HG02981 (cell line): ENCODE measurements at regions not wholly inside any gene's neighbourhood (a gene's known extent, or its start where the extent isn't known, plus 50 kb on each side); places are given as distances from the start of the nearest gene placed in this dataset.

Experiments used
- ATAC-seq: cut with Tn5 transposase; IDR thresholded peaks from one replicate; pipeline ENCODE4 v1.9.1; 2021; ENCODE audit warnings: mild to moderate bottlenecking, moderate library complexity; ENCODE audit not compliant: unreplicated experiment

DNA sequence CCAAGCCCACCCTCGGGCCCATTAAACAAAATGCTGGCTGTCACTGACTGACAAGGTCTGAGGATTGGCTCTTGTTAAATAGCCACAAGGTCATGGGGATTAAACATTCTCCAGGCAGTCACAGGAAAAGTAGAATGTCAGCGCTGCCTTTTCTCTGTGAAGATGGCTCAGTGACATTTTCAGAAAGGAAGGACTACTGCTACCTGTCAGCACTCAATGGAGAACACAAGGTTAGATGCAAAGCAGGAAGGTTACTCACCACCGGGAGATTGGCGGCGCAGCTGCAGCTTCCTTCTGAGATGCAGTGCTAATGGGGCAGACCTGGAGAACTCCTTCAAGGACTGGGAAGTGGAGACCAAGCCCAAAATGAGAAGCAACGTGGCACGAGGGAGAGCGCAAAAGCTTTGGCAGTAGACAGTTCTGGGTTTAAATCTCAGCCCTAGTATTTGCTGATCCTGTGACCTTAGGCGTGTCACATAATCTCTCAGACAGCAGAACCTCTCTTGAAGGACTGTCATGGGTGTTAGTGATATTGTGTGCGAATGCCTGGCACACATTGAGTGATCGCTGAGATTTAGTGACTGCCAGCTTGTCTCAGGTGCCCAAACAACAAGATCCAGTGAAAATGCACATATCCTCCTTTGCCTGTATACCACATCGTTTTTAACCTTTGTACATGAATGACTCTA lies 213.1 kb upstream of the BOD1L1 start:
- ATAC-seq: no peak

- no peak for ATAC-seq
Measured at GRCh38 chr4:13844740-13845139, 217.2 kb upstream of the BOD1L1 start.

DNA sequence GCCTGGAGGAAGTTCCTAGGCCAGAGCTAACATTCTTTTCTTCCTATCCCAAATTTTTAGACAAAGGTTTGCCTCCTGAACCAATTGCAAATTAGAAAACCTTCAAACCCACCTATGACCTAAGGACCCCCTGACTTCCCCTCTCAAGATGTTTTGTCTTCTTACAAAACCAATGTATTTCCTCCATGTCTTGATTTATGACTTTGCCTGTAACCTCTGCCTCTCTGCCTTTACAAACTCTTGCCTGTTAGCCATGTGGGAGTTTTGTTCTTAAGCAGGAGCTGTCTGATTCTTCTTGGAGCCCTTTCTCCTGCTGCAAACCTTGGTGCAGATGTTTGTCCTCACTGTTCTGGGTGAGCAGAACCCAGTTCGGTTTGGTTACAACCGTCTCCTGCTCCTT lies 222.3 kb upstream of the BOD1L1 start:
- ATAC-seq: no peak

- ATAC-seq: no peak
Measured at GRCh38 chr4:13851085-13851940, 223.8 kb upstream of the BOD1L1 start.

GRCh38 chr4:13852411-13852810 lies 224.9 kb upstream of the BOD1L1 start:
- no peak for ATAC-seq

DNA sequence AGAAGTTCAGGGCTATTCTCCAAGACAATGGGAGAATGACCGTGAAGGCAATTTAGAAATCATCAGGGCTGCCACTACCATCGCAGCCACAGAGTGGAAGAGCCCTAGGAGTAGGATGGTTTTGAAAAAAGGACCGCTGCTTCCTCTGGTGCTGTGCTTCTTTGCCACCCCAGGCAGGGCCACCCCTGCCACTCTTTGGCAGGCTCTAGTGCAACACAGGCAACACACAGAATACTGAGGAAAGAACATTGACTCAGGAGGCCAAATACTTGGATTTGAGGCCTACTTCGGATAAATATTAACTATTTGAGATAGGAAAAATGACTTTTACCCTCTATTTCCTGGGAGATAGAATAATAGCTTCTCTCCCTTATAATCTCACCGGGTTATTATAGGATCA lies 228.9 kb upstream of the BOD1L1 start:
- no peak for ATAC-seq

DNA sequence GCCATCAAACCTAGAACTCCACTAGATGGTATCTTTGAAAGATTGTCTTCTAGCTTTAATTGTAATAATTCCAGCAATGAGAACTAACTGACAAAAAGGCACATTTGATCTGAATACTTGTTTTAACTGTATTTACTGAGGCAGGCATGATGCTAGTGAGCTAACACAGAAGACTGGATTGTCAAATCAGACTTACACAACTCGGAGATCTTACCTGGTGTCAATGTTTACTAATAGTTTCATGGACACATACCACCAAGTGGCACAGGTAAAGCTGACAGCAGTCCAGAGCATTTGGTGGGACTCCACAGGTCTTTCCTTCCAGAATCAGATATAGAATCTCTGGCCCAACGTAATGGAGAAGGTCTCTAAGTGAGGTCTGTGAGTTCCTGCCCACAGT lies 229.9 kb upstream of the BOD1L1 start:
- no peak for ATAC-seq

- no peak for ATAC-seq
Measured at GRCh38 chr4:13857800-13858199, 230.3 kb upstream of the BOD1L1 start.

DNA sequence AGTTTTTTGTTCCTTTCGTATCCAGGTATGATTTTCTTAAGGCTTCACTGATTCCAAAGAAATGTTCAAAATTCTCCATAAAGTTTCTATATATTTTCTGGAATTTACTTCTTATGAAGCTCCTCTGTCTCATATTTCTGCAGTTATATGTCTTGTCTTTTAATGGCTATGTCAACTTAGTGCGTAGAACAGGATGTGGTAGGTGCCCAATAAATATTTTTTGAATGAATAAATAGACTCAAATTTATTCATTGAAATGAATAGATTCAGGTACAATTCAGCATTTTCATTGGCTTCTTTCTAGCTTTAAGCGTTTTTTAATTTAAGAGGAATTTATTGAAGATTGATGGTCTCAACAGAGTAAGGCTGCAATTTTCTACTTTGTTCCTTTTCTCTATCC lies 231.9 kb upstream of the BOD1L1 start:
- ATAC-seq: no peak

DNA sequence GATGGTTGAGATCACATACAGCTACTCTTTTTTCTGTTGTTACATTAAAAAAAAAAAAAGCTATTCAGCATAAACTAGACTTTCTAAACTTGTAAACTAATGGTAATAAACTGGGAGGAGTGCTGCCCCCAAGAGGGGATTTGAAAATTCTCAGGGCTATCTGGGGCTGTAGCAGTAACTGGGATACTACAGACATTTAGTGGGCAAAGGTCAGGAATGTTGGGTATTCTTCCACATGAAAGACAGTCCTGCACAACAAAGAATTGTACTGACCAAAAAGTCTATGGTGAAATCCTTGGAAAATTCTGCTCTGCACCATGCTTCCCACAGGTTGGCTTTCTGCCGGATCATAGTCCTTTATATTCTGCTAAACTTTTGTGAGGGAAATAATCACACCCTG lies 232.6 kb upstream of the BOD1L1 start:
- ATAC-seq: no peak

GRCh38 chr4:13865871-13866669 lies 238.5 kb upstream of the BOD1L1 start:
- ATAC-seq: no peak

GRCh38 chr4:13866881-13867280 lies 239.4 kb upstream of the BOD1L1 start:
- no peak for ATAC-seq

DNA sequence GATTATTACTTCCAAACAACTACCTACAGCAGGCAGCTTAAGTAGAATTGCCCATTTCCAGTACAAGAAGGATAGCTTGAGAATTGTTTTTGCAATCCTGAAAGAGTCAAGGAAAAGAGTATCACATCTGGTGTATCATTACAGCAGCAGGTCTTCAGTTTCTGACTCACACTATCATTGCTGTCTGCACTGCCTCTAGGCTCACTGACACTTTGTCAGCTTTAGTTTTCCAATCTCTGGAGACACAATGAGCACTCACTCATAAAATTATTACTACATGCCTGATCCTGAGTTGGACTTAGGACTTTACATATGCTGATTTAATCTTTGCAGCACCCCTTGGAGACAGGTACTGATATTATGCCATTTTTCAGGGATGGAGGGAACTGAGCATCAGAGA lies 244.6 kb upstream of the BOD1L1 start:
- no peak for ATAC-seq

- no peak for ATAC-seq
Measured at GRCh38 chr4:13872955-13873354, 245.4 kb upstream of the BOD1L1 start.

GRCh38 chr4:13875181-13875580 lies 247.7 kb upstream of the BOD1L1 start:
- no peak for ATAC-seq

DNA sequence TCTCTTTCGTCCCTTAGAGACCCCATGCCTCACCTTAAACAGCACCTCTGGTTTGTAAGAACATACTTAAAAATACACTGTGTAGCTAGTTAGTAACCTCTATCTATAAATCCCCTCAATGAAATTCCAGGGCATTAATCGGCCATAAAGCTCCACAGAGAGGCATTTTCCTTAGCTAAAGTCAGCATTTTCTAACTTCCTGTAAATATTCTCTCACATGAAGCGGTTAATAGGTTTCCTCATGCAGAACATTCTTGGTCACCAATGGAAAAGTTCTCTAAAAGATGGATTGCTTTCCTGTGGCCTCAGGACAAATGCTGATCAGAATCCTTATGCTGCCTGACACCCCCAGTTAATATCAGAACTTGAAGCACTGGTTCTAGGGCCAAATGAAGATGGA lies 248.6 kb upstream of the BOD1L1 start:
- no peak for ATAC-seq

DNA sequence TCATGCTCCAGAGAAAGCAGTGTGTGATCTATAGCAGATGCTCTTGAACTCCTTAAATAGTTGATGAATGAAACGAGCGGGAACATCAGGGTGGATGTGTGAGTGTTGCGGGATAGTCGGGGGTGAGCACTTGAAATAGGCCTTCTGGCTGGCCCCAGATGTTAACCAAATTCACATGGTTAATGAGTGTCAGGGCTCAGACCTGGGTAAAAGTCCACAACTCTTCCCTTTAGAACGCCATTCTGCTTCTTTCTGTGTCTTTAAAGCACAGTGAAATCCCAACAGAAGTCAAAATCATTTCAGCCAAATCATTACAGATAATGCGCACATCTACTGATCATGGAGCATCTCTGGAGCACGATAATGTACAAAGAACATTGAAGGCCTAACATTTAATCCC lies 249.4 kb upstream of the BOD1L1 start:
- ATAC-seq: no peak

DNA sequence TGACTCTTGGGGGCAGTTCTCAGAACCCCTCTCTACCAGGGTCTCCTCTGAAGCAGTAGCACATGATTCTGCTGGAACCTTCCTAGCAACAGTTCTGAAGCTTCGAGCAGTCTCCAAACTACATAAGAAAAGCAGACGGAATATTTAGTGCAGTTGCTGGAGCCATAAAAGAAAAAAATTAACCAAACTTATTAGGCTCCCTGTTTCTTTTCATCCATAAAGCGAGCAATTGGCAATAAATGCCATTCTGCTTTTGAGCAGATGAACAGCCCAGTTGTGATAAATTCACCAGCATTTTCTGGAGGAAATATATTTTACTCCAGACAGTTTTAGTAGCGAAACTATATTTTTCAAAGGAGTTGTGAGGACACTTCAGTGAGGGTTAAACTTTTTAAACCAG lies 250.1 kb upstream of the BOD1L1 start:
- ATAC-seq: no peak

DNA sequence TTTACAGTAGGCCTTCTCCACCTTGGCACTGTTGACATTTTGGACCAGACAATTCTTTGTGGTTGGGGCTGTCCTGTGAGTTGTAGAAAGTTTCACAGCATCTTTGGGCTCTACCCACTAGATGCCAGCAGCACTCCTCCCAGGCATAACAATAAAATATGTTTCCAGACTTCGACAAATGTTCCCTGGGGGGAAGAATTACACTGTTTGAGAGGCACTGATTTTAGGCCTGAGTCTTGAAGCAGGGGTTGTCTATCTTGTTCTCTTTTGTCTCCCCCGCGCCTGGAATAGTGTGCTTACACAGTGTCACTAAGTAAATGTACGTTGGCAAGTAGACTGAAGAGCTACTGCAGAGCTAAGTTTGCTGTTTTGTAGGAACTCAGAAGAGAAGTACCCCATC lies 254.4 kb upstream of the BOD1L1 start:
- no peak for ATAC-seq

- ATAC-seq: no peak
Measured at GRCh38 chr4:13887010-13887409, 259.5 kb upstream of the BOD1L1 start.

GRCh38 chr4:13888112-13888511 lies 260.6 kb upstream of the BOD1L1 start:
- no peak for ATAC-seq

GRCh38 chr4:13891544-13891939 lies 264.0 kb upstream of the BOD1L1 start:
- ATAC-seq: no peak
